Neuronal stem cell (in vitro differentiated cells): ENCODE measurements at regions not wholly inside any gene's neighbourhood (a gene's known extent, or its start where the extent isn't known, plus 50 kb on each side); places are given as distances from the start of the nearest gene placed in this dataset.

Experiments used
- DNase-seq: peaks from one replicate; pipeline ENCODE4 v3.0.0-alpha.2; 2013; ENCODE audit warnings: low spot score
- H2AFZ ChIP-seq: one replicate; pipeline ENCODE4 v1.6.1; 2013; ENCODE audit warnings: mild to moderate bottlenecking, low read length, inconsistent platforms
- H2AK5ac ChIP-seq: 2 replicates; pipeline ENCODE4 v1.6.1; 2013; ENCODE audit warnings: low read depth, mild to moderate bottlenecking, inconsistent platforms, low read length, moderate library complexity, mixed read lengths
- H2BK120ac ChIP-seq: 2 replicates; pipeline ENCODE4 v1.6.1; 2013; ENCODE audit warnings: low read depth, mild to moderate bottlenecking, inconsistent platforms, low read length, moderate library complexity, mixed read lengths
- H2BK12ac ChIP-seq: one replicate; pipeline ENCODE4 v1.6.1; 2013; ENCODE audit warnings: low read length, inconsistent platforms
- H2BK15ac ChIP-seq: 2 replicates; pipeline ENCODE4 v1.6.1; 2013; ENCODE audit warnings: mild to moderate bottlenecking, low read length, inconsistent platforms, mixed read lengths
- H2BK5ac ChIP-seq: one replicate; pipeline ENCODE4 v1.6.1; 2013; ENCODE audit warnings: inconsistent platforms, mild to moderate bottlenecking, low read length, moderate library complexity
- H3K14ac ChIP-seq: one replicate; pipeline ENCODE4 v1.6.1; 2013; ENCODE audit warnings: low read length, inconsistent platforms
- H3K18ac ChIP-seq: 2 replicates; pipeline ENCODE4 v1.6.1; 2013; ENCODE audit warnings: low read length, inconsistent platforms
- H3K23ac ChIP-seq: 2 replicates; pipeline ENCODE4 v1.6.1; 2013; ENCODE audit warnings: low read depth, mild to moderate bottlenecking, mixed read lengths, low read length, inconsistent platforms; ENCODE audit not compliant: poor library complexity
- H3K27ac ChIP-seq: replicated peaks from 3 replicates; pipeline ENCODE4 v1.5.1; 2013; ENCODE audit warnings: low read length, inconsistent platforms
- H3K27me3 ChIP-seq, 3 experiments: 2 replicates each; pipeline ENCODE4 v1.6.1; 2013; ENCODE audit warnings: low read length in 3 of 3, mild to moderate bottlenecking in 2 of 3, inconsistent platforms in 1 of 3, low read depth in 1 of 3, mixed read lengths in 1 of 3, moderate library complexity in 1 of 3; ENCODE audit not compliant: control insufficient read depth in 3 of 3, insufficient read depth in 3 of 3
- H3K36me3 ChIP-seq, 2 donors: replicated peaks in 1 of 2; 2 replicates each; pipeline ENCODE4 v1.6.1; 2013; ENCODE audit warnings: low read length in 2 of 2; ENCODE audit not compliant: control insufficient read depth in 2 of 2, insufficient read depth in 2 of 2
- H3K4ac ChIP-seq: 2 replicates; pipeline ENCODE4 v1.6.1; 2013; ENCODE audit warnings: inconsistent platforms, mild to moderate bottlenecking, low read length, moderate library complexity
- H3K4me1 ChIP-seq, 2 donors: 1 replicate in 1 of 2; 2 replicates in 1 of 2; pipeline ENCODE4 v1.6.1; 2013; ENCODE audit warnings: low read length in 2 of 2, low read depth in 1 of 2; ENCODE audit not compliant: control insufficient read depth in 2 of 2, insufficient read depth in 1 of 2
- H3K4me2 ChIP-seq: one replicate; pipeline ENCODE4 v1.6.1; 2013; ENCODE audit warnings: mild to moderate bottlenecking, low read length, inconsistent platforms; ENCODE audit not compliant: insufficient read depth, poor library complexity, severe bottlenecking
- H3K4me3 ChIP-seq, 2 donors: 2 replicates each; pipeline ENCODE4 v1.5.1; 2013; ENCODE audit warnings: low read length in 2 of 2, mild to moderate bottlenecking in 2 of 2, inconsistent platforms in 1 of 2, moderate library complexity in 1 of 2
- H3K79me1 ChIP-seq: one replicate; pipeline ENCODE4 v1.6.1; 2013; ENCODE audit warnings: low read depth, mild to moderate bottlenecking, inconsistent platforms, low read length, moderate library complexity
- H3K9ac ChIP-seq: one replicate; pipeline ENCODE4 v1.6.1; 2013; ENCODE audit warnings: mild to moderate bottlenecking, low read depth, low read length, inconsistent platforms; ENCODE audit not compliant: poor library complexity
- H3K9me3 ChIP-seq, 2 donors: replicated peaks in 1 of 2; 2 replicates each; pipeline versions ENCODE3 to v1.6.1; 2013; ENCODE audit warnings: low read length in 2 of 2, mild to moderate bottlenecking in 2 of 2, inconsistent platforms in 1 of 2, low read depth in 1 of 2, mixed read lengths in 1 of 2, moderate library complexity in 1 of 2; ENCODE audit not compliant: control insufficient read depth in 2 of 2, insufficient read depth in 1 of 2
- H4K8ac ChIP-seq: one replicate; pipeline ENCODE4 v1.6.1; 2013; ENCODE audit warnings: low read depth, mild to moderate bottlenecking, inconsistent platforms, low read length, moderate library complexity
- H4K91ac ChIP-seq: one replicate; pipeline ENCODE4 v1.6.1; 2013; ENCODE audit warnings: low read length, low read depth, mild to moderate bottlenecking, inconsistent platforms; ENCODE audit not compliant: poor library complexity
- WGBS, 2 donors: extraction: QIAGEN DNeasy Blood & Tissue Kit; methylation state at CpG; one replicate each; pipeline ENCODE4 v1.1.7; 2013; ENCODE audit warnings: missing lambda C conversion rate in 2 of 2, mixed read lengths in 1 of 2; ENCODE audit not compliant: insufficient read length in 2 of 2, insufficient replicate concordance in 1 of 2; ENCODE audit errors: extremely low coverage in 2 of 2; 5-methylcytosine and 5-hydroxymethylcytosine counted together

- H3K36me3 ChIP-seq, result no peaks in the 10 kb centered on the region
- H3K23ac ChIP-seq, result no peak overlapping the region
- peaks cover 0 to 10% of the 10 kb centered on the region in 2 donors for H3K4me1 ChIP-seq
- H2AFZ ChIP-seq, result no peak overlapping the region
- H2BK120ac ChIP-seq, result no peak overlapping the region
- no peak overlapping the region for H3K27ac ChIP-seq
- WGBS, 2 donors, result no CpG with 5 or more reads among the region's 4 CpGs
- no peak overlapping the region for H3K4ac ChIP-seq
- H2BK15ac ChIP-seq, result no peak overlapping the region
- no peaks in the 10 kb centered on the region for H3K9me3 ChIP-seq
- no peak overlapping the region for H4K8ac ChIP-seq
- no peak overlapping the region for H4K91ac ChIP-seq
- H2BK12ac ChIP-seq, result no peak overlapping the region
- H3K4me2 ChIP-seq, result no peak overlapping the region
- H3K18ac ChIP-seq, result no peak overlapping the region
- no peak overlapping the region for H2BK5ac ChIP-seq
- no peak for DNase-seq
- no peak overlapping the region for H3K9ac ChIP-seq
- H2AK5ac ChIP-seq, result no peak overlapping the region
- no peak overlapping the region for H3K14ac ChIP-seq
- H3K79me1 ChIP-seq, result no peaks in the 10 kb centered on the region
- no peak overlapping the region for H3K4me3 ChIP-seq
- H3K27me3 ChIP-seq, result no peaks in the 10 kb centered on the region
These were observed 203.4 kb upstream of the GPR26 start for GRCh38 chr10:123462756-123463155.

GRCh38 chr10:123463181-123463580 is 203.0 kb upstream of the GPR26 start:
- Histone ChIP-seq H2AFZ (no peak overlapping the region), H3K23ac (no peak overlapping the region), H2BK120ac (no peak overlapping the region), H3K27ac (no peak overlapping the region), H3K4me3 (no peak overlapping the region), H2BK5ac (no peak overlapping the region), H3K79me1 (no peaks in the 10 kb centered on the region), H4K91ac (no peak overlapping the region), H2AK5ac (no peak overlapping the region), H2BK12ac (no peak overlapping the region), H3K4me2 (no peak overlapping the region), H2BK15ac (no peak overlapping the region), H3K18ac (no peak overlapping the region), H3K4me1 (peaks cover 0 to 10% of the 10 kb centered on the region in 2 donors), H3K4ac (no peak overlapping the region), H3K14ac (no peak overlapping the region), H4K8ac (no peak overlapping the region), H3K27me3 (no peaks in the 10 kb centered on the region), H3K9ac (no peak overlapping the region), H3K36me3 (no peaks in the 10 kb centered on the region), H3K9me3 (no peaks in the 10 kb centered on the region)
- no peak for DNase-seq
- WGBS, 2 donors, result no CpG with 5 or more reads among the region's 3 CpGs

- Histone ChIP-seq H3K36me3 (no peaks in the 10 kb centered on the region), H3K4me2 (no peak overlapping the region), H3K27ac (no peak overlapping the region), H2AFZ (no peak overlapping the region), H4K91ac (no peak overlapping the region), H3K4me3 (no peak overlapping the region), H3K4me1 (peaks cover 0 to 10% of the 10 kb centered on the region in 2 donors), H3K79me1 (no peaks in the 10 kb centered on the region), H3K9ac (no peak overlapping the region), H2BK5ac (no peak overlapping the region), H2AK5ac (no peak overlapping the region), H2BK120ac (no peak overlapping the region), H3K23ac (no peak overlapping the region), H2BK12ac (no peak overlapping the region), H3K4ac (no peak overlapping the region), H2BK15ac (no peak overlapping the region), H3K18ac (no peak overlapping the region), H3K27me3 (no peaks in the 10 kb centered on the region), H3K9me3 (no peaks in the 10 kb centered on the region), H4K8ac (no peak overlapping the region), H3K14ac (no peak overlapping the region)
- no CpG with 5 or more reads among the region's 10 CpGs for WGBS, 2 donors
- DNase-seq, result no peak
These were observed 202.5 kb upstream of the GPR26 start for GRCh38 chr10:123463698-123464097.

- no peak overlapping the region for H4K91ac ChIP-seq
- H2AK5ac ChIP-seq, result no peak overlapping the region
- H3K79me1 ChIP-seq, result no peaks in the 10 kb centered on the region
- H2BK120ac ChIP-seq, result no peak overlapping the region
- H2BK15ac ChIP-seq, result no peak overlapping the region
- no peak overlapping the region for H3K9ac ChIP-seq
- H4K8ac ChIP-seq, result no peak overlapping the region
- H3K4me1 ChIP-seq, result peaks cover 0 to 6% of the 10 kb centered on the region in 2 donors
- WGBS, 2 donors, result no CpG with 5 or more reads among the region's 3 CpGs
- no peaks in the 10 kb centered on the region for H3K9me3 ChIP-seq
- H2AFZ ChIP-seq, result no peak overlapping the region
- H3K36me3 ChIP-seq, result no peaks in the 10 kb centered on the region
- H3K14ac ChIP-seq, result no peak overlapping the region
- H3K18ac ChIP-seq, result no peak overlapping the region
- no peak overlapping the region for H3K4me3 ChIP-seq
- no peak overlapping the region for H3K4ac ChIP-seq
- H2BK12ac ChIP-seq, result no peak overlapping the region
- H3K23ac ChIP-seq, result no peak overlapping the region
- H3K27me3 ChIP-seq, result no peaks in the 10 kb centered on the region
- no peak overlapping the region for H3K27ac ChIP-seq
- H3K4me2 ChIP-seq, result no peak overlapping the region
- H2BK5ac ChIP-seq, result no peak overlapping the region
- no peak for DNase-seq
These were observed 201.5 kb upstream of the GPR26 start for GRCh38 chr10:123464430-123465323.
